GM18511 (cell line): ENCODE measurements at regions not wholly inside any gene's neighbourhood (a gene's known extent, or its start where the extent isn't known, plus 50 kb on each side); places are given as distances from the start of the nearest gene placed in this dataset.

Source experiments
- ATAC-seq: cut with Tn5 transposase; IDR thresholded peaks from one replicate; pipeline ENCODE4 v1.9.1; 2021; ENCODE audit warnings: mild to moderate bottlenecking, moderate library complexity; ENCODE audit not compliant: unreplicated experiment

DNA sequence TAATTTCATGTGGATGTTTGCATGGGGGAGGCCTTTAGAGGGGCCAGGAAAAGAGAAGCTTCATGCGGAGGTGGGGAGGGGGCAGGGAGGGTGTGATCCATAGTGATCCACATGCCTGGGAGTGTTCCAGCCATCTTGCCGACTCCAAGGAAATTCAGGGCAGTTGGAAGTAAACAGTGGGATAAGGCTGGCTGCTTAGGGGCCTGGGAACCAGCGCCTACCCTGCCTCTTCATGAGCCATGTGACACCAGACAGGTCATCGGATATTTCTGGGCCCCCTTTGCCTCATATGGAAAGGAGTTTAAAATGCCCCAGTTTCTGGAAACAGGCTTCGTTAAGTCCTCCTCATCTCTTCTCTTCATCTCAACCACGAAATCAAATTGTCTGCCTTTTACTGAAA, 983.2 kb downstream of the BCL11B start:
- ATAC-seq = no peak

DNA sequence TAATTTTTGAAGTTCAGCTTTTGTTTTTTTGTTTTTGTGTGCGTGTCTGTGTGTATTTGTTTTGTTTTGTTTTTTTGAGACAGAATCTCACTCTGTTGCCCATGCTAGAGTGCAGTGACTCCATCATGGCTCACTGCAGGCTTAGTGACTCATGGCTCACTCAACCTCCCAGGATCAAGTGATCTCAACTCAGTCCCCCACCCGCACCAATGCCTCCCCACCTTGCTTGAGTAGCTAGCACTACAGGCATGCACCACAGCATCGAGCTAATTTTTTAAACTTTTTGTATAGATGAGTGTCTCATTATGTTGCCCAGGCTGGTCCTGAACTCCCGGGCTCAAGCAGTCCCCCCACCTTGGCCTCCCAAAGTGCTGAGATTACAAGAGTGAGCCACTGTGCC, 981.4 kb downstream of the BCL11B start:
- no peak for ATAC-seq

DNA sequence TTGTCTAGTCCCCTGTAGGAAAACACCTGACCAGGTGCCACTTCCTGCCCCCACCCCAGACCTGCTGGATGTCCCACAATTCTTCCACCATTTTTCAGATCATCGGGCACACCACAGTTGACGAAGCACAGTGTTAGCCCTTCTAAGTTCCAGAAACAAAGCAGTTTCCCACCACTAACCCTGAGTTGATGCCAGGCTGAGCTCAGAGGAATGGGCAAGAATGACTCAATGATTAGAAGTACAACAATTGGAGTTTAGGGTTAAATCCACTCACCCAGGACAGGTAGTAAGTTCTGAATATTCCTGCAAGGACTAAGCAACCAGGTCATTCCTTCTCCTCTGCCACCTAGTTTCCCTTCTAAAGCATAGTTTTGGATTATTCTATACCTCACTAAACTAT, 979.8 kb downstream of the BCL11B start:
- ATAC-seq = no peak

DNA sequence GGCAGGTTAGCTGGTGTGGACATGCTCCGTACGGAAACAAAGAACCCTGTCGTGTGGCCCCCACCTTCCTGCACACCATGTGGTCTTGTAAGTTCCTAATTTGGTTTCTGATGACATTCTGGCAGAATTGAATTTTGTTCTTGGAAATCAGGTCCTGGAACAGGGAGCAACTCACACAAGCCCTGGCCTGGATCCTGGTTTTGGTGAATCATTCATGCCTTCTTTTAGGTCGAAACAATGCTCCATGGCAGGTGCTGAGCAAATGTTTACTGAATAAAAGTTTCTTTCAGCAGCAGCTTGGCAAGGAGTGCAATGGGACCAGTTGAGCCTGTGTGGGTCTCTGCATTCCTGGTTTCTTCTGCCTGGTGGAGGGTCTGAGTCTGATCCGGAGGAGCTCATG, 978.4 kb downstream of the BCL11B start:
- no peak for ATAC-seq

DNA sequence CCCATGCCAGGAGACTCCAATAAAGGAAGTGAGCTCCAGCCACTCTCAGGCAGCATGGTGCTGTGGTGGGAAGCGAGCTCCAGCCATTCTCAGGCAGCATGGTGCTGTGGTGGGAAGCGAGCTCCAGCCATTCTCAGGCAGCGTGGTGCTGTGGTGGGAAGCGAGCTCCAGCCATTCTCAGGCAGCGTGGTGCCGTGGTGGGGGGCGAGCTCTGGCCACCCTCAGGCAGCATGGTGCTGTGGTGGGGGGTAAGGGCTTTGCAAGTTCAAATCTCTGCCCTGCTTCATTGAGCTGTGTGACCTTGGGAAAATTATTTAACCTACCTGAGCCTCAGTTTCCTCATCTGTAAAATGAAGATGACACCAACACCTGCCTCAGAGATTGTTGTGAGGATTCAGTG, 975.1 kb downstream of the BCL11B start:
- ATAC-seq = no peak

DNA sequence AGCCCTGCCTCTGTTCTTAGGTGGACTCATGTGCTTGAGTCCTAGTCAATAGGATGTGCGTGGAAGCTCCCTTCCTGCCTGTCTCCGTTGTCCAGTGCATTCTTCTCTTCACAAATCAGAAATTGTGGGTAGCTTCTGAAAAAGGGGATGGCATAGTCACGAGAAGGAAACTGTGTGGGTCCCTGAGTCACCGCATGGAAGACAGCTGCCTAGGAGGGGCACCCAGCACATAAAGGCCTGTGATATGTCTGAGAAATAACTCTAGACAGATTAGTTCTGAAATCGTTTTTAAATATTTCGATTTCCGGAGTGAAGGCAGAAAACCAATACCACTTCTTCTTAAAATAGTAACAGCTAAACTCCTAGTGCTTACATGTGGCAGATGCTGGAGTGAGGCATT, 974.4 kb downstream of the BCL11B start:
- ATAC-seq = no peak

DNA sequence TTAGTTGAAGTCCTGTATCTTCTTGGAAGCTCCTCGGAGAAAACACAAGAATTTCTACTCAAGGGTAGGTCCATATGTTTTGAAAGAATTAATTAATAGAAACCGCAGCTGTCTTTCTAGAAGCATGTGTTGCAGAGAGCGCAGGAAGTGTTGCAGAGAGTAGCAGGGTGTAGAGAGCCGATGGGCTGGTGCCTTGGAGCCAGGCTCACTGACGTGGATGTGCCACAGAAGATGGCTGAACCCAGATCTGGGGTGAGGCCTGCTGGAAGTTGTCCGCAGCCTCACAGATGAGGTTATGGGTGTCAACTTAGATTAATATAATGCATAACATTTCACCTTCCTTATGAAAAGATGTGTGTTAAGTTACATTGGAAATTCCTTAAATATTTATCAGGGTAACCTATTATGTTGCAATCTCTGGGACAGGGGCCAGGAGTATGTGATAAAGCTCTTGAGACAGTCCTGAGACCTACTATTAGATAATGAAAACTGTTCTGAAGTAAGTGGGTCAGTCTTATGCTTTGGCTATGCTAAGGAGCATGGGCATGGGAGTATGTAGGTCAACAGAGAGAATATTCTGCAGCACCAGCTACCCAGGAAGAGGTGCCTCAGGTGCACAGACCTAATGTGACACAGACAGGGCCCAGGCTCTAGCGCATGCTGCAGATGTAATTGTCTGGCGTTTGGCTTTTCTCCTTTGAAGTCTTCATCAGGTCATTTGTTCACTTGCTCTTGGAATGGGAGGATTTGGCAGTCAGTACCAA, 973.3 kb downstream of the BCL11B start:
- no peak for ATAC-seq

DNA sequence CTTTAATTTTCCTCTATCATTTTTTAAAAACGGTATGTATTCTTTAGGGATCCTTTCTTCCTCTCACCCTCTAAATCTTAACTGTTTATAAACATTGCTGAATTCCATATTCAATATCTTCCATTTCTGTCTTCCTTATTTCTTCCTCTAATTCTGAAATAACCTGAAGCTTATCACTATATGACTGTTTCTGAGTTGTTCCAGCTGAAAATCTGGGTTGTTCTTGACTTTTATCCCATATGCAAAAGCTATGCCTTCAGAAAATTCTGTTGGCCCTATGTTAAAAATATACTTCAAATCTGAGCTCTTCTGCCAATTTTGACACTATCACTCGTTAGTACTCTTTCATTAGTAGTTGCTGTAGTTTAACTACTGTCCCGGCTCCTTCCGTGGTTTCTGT, 970.3 kb downstream of the BCL11B start:
- ATAC-seq = no peak

DNA sequence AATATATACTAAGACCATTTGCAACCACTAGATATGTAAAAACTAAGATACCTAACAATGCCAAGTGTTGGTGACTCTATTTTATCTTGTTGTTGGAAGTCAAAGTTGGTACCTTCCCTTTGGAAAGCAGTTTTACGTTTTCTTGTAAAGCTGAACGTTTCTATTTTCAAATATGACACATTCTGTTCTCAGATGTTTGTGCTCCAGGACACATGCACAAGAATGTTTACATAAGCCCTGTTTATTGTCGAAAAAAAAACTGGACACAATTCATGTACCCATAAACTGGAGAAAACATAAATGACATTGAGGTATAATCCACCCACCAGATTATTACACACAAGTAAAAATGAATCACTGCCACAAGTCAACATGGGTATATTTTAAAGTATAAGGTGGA, 967.4 kb downstream of the BCL11B start:
- ATAC-seq = no peak

DNA sequence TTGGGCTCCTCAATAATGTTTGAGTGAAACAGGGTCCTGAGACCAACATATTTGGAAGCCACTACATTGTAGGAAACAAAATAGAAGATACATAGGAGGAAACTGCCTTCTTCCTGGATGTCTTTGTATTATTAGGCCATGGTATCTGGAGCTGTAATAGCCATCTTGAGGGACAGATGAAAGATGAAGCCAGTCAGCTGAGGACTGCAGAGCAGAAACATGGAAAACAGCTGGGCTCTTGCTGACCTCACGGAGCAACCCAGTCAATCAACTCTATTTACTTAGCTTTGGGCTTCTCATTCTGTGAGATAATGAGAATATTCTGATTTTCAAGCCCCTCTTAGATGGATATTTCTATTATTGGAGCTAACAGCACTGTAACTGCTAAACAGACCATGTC, 962.4 kb downstream of the BCL11B start:
- ATAC-seq = no peak

DNA sequence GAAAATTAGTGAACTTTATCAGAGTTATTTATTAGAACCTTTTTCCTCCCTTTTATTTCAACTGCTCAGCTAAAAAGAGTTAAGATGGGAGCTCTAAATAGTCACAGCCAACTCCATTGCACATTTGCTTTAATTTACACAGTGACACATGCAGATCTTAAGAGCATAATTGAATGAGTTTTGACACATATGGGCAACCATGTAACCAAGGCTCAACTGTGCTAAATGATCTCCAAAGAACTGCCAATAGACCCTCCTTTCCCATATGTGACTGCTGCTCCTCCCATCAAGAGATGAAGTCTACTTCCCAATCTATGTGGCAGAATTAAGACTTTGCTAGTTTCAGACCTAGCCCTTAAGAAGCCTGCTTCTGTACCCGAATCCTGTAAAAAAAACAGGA, 960.0 kb downstream of the BCL11B start:
- ATAC-seq = no peak

DNA sequence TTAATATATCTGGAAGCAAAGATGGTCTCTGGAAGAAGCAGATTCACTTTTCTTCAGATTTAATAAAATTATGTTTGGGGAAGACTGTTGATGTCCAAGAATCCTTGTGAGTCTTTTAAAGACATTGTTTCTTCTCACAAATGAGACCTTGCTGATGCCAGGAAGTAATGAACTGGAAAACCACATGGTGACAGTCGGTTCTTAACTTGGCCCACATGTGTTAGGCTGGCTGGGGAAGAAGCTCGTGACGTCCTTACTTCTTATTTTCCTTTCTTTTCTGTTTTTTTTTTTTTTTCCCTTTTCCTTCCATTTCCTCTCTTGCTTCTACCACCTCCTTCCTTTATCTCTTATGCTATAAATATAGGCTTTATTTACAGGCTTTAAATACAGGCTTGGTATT, 950.2 kb downstream of the BCL11B start:
- no peak for ATAC-seq

DNA sequence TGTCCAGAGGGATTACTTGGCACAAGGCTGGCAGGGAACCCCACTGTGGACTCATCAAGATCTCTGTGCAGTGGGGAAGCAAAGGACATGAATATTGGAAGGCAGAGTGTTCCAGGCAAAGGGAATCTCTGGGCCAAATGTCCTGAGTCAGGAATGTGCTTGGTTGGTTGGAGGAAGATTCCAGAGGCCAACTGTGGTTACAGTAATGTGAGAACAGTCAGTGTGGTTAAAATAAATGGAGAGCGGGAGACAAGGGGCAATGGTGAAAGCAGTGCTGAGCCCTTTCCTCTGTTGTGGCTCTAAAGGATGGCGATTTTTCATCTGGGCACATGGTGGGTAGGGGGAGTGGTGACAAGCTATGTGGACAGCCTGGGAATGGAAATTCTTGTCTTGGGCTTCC, 948.2 kb downstream of the BCL11B start:
- no peak for ATAC-seq

DNA sequence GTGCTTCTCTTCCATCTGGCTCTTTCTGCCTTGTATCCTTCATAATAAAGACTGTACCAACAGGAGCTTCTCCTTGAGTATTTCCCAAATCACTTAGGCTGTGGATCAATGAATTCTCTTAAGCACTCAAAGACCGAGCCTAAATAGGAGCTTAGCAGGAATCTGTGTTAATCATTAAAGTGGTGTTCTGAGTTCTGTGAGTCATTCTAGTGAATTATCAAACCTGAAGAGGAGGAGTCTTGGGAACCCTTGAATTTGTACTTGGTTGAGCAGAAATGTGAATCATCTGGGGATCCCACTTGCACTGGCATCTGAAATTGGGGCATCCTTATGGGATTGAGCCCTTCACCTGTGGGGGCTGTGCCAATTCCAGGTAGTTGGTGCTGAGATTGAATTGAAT, 946.2 kb downstream of the BCL11B start:
- no peak for ATAC-seq

DNA sequence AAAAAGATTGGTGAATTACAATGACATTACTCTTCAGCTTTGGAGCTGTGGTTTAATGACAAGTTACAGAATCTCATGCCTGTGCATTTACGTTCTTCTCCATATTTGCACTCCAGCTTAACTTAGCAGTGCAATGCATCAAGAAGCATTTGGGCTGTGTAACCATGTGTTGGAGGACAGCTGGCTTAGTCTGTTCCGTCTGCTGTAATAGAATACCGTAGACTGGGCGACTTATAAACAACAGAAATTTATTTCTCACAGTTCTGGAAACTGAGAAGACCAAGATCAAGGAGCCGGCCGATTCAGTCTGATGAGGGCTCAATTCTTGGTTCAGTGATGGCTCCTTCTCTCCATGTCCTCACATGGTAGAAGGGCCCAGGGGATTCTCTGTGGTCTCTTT, 943.5 kb downstream of the BCL11B start:
- ATAC-seq = no peak

DNA sequence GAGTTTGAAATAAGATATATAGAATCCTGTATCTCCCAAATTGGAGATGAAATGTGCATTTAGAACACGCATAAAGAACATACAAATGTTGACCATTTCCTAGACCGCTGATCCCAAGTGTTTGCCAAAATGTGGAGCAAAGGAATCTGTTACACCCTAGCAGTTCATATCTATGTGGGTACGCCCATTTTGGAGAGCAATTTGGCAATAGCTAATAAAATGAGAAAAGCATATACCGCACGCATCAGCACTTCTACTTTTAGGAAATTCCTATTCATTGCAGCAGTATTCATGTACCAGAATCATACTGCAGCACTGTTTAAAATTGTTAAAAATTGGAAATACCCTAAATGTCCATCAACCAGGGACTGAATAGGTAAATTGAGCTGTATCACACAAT, 937.8 kb downstream of the BCL11B start:
- no peak for ATAC-seq

DNA sequence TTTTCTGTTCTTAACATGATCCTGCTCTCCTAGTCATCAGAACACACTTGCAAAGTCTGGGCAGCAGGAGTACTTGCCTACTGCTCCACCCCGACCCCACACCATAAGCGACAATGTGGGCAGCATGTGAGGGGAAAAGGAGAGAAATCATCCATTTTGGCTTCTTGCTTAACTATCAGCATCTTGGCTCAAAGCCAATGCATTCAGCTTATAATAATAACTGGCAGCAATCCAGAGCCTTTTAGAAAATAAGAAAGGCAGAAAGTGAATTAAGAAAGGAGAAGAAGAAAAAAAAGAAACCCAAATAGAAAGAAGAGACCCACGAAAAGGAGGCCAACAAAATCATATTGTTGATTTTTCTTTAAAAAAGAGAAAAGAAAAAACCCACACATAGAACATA, 930.8 kb downstream of the BCL11B start:
- ATAC-seq = no peak

DNA sequence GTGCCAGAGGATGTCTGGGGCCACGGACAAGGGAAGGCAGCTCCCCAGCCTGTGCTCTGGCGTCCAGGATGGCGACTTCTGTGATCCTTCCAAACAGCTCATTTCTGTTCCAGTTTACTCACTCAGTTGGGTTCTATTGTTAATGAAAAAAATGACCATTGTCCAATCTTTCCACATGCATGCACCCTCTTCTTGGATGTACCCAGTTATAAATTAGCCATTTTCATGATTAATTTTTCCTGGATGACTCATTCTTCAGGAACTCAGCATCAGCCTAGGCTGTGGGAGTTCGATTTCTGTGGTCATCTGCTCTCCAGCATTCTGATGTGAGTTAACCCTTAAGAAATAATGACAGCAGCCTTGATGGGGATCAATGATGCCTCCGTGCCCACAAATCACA, 926.8 kb downstream of the BCL11B start:
- ATAC-seq = no peak

DNA sequence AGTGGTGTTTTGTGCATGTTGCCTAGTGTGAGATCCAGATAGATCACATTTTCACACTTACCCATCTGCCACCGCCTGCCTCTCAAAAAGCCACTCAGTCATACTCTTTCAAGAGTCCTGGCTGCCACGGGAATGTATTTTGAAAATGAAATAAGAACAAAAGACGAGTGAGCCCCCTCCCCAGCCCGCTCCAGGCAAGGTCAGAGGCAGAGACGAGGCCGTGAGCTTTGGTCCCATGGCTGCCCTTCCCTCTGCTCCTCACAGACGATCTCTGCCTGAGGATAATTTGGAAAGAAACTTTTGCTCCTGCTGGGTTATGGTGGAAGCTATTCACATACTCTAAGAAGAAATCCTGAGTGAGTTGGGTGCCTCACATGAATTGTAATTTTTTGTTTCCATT, 924.3 kb downstream of the BCL11B start:
- no peak for ATAC-seq

DNA sequence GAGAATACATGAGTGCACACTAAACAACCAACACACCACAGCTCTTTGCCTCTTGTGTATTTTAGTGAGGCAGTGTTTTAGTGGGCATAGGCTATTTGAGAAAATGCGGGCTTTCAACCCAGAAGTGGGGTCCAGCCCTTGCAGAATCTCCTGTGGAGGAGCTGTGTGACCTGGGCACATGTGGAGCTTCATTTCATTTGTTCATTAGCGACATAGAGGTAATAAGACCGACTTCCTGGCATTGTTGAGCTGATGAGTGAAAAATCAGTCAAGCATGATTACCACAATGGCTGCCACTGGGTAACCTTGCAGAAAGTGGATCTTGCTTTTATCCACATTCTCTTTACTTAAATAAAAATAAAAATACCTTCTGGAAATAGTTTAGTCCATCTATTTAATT, 923.5 kb downstream of the BCL11B start:
- ATAC-seq = no peak

DNA sequence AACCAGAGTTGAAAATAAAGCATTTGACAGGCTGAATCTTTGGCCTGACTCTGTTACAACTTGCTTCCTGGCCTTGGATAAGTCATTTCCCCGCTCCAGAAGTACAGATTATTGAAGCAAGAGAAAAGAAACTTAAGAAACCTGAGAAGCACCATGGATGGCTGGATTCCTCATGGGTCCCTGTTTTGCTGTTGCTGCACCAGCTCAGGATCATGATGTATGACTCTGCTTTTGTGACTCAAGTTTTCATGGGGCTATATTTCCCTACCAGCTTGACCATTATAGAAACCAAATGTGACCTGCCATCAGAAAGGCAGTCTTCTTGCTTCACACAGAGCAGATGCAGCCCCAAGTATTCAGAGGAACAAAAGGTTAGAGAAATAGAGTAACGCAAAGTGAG, 921.8 kb downstream of the BCL11B start:
- ATAC-seq = no peak

DNA sequence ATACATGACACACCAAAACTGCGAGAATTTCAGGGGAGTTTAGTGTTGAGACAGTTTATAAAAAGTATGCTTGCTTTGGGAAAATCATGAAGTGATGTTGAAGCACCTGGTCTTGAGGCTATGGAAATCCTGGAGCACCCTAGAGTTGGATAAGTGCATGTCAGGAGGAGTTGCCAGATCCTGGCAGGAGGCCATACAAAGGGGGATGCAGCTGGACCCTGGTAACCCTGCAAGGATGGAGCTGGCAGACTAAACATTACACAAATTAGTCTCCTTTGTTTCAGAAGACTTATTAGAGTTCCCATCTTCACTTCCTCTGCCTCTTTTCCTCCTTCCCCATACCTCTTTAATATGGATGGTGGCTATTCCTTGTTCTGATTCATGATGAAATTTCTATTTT, 907.0 kb downstream of the BCL11B start:
- no peak for ATAC-seq

DNA sequence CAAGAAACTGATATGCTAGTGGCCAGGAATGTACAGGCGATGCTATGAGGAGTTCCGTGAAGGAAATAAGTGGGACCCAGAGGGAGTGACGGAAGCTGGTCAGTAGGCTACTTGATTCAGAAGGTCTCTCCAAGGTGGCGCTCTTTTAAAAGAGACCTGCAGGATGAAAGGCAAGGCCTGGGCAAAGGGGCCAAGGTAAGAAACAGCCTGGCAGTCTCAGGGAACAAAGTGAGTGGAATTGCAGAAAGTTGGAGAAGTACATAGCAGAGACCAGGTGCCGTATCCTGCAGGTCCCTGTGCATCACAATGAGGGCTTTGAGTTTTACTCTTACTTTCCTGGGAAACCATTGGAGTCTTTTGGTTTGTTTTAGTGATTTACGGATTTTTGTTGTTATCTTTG, 905.6 kb downstream of the BCL11B start:
- no peak for ATAC-seq
